NCI-H226 (cell line): ENCODE measurements at regions not wholly inside any gene's neighbourhood (a gene's known extent, or its start where the extent isn't known, plus 50 kb on each side); places are given as distances from the start of the nearest gene placed in this dataset.

Source experiments
- DNase-seq: peaks from one replicate; pipeline ENCODE4 v3.0.0-alpha.2; 2015

GRCh38 chr3:107250221-107250620 lies 127.0 kb upstream of the CCDC54 start:
- no peak for DNase-seq

GRCh38 chr3:107251819-107252218 lies 125.4 kb upstream of the CCDC54 start:
- no peak for DNase-seq

GRCh38 chr3:107256963-107257362 lies 120.3 kb upstream of the CCDC54 start:
- no peak for DNase-seq

GRCh38 chr3:107258300-107258699 lies 118.9 kb upstream of the CCDC54 start:
- DNase-seq, result no peak

GRCh38 chr3:107260207-107260606 lies 117.0 kb upstream of the CCDC54 start:
- no peak for DNase-seq

- DNase-seq, result no peak
These were observed 113.8 kb upstream of the CCDC54 start for GRCh38 chr3:107263269-107264021.

- no peak for DNase-seq
These were observed 112.4 kb upstream of the CCDC54 start for GRCh38 chr3:107264888-107265287.

- DNase-seq, result no peak
These were observed 111.7 kb upstream of the CCDC54 start for GRCh38 chr3:107265526-107265925.

GRCh38 chr3:107268469-107268868 lies 108.8 kb upstream of the CCDC54 start:
- DNase-seq, result no peak

- DNase-seq, result no peak
These were observed 108.1 kb upstream of the CCDC54 start for GRCh38 chr3:107269136-107269535.

- DNase-seq, result peak; percentile 18
These were observed 105.4 kb upstream of the CCDC54 start for GRCh38 chr3:107271787-107272387.

GRCh38 chr3:107272471-107272870 lies 104.8 kb upstream of the CCDC54 start:
- no peak for DNase-seq

- DNase-seq, result no peak
These were observed 104.4 kb upstream of the CCDC54 start for GRCh38 chr3:107272885-107273284.

- DNase-seq, result no peak
These were observed 103.5 kb upstream of the CCDC54 start for GRCh38 chr3:107273771-107274170.

GRCh38 chr3:107275511-107275910 lies 101.7 kb upstream of the CCDC54 start:
- DNase-seq, result no peak

- DNase-seq, result no peak
These were observed 93.3 kb upstream of the CCDC54 start for GRCh38 chr3:107283948-107284347.

GRCh38 chr3:107284612-107285011 lies 92.6 kb upstream of the CCDC54 start:
- DNase-seq, result peak; percentile 7

GRCh38 chr3:107285197-107285596 lies 92.0 kb upstream of the CCDC54 start:
- DNase-seq, result peak; percentile 10

- DNase-seq, result no peak
These were observed 87.9 kb upstream of the CCDC54 start for GRCh38 chr3:107289354-107289753.

GRCh38 chr3:107294117-107294516 lies 83.1 kb upstream of the CCDC54 start:
- no peak for DNase-seq

- DNase-seq, result no peak
These were observed 79.6 kb upstream of the CCDC54 start for GRCh38 chr3:107297597-107297996.

GRCh38 chr3:107307205-107307604 lies 70.0 kb upstream of the CCDC54 start:
- DNase-seq, result no peak

GRCh38 chr3:107308716-107309115 lies 68.5 kb upstream of the CCDC54 start:
- no peak for DNase-seq

- DNase-seq, result no peak
These were observed 67.9 kb upstream of the CCDC54 start for GRCh38 chr3:107309312-107309711.

GRCh38 chr3:107313711-107314110 lies 63.5 kb upstream of the CCDC54 start:
- DNase-seq, result no peak
